ENCODE measurements at regions not wholly inside any gene's neighbourhood (a gene's known extent, or its start where the extent isn't known, plus 50 kb on each side); places are given as distances from the start of the nearest gene placed in this dataset.
A peak's percentile ranks its signal among the peaks of the same experiment; 100 is the strongest.

- TF ChIP-seq GMEB1 (CRISPR knock-in tag; IDR thresholded peaks at IDR 0.05; ENCODE audit: borderline replicate concordance), result peak; percentile 41; the same call in 1 of the 2 replicates
- peak; percentile 52; the same call in 1 of the 2 replicates for TF ChIP-seq ETV5 (CRISPR knock-in tag; IDR thresholded peaks at IDR 0.05; ENCODE audit: borderline replicate concordance)
- peak; percentile 37 for TF ChIP-seq ZNF781 (CRISPR knock-in tag; IDR thresholded peaks at IDR 0.05; ENCODE audit: borderline replicate concordance, not compliant biosample characterization)
- peak; percentile 95 for TF ChIP-seq POGZ (CRISPR knock-in tag; IDR thresholded peaks at IDR 0.05)
- peak; percentile 86 for TF ChIP-seq TAF1 (CRISPR knock-in tag; IDR thresholded peaks at IDR 0.05)
- peak; percentile 68; the same call in 1 of the 2 replicates for TF ChIP-seq TOPORS (CRISPR knock-in tag; IDR thresholded peaks at IDR 0.05)
- TF ChIP-seq ZFP91 (CRISPR knock-in tag; IDR thresholded peaks at IDR 0.05; ENCODE audit: borderline replicate concordance), result no peak
- 0 out of 2 replicates have a peak, but pooled peaks have one; percentile 10 for TF ChIP-seq ZBTB25 (CRISPR knock-in tag; IDR thresholded peaks at IDR 0.05)
- TF ChIP-seq HINFP (CRISPR knock-in tag; IDR thresholded peaks at IDR 0.05; ENCODE audit: low read depth), result 0 out of 2 replicates have a peak, but pooled peaks have one; percentile 52
- TF ChIP-seq POLR2A (IDR thresholded peaks at IDR 0.05; ENCODE audit: insufficient read depth in 1 of 2, low read depth in 2 of 2, low read length in 2 of 2), result peak; percentile 86 to 89
- peak; percentile 74 for TF ChIP-seq CREM (IDR thresholded peaks at IDR 0.05)
- no peak for TF ChIP-seq CREM (CRISPR knock-in tag; IDR thresholded peaks at IDR 0.05)
- TF ChIP-seq XRCC5 (optimal IDR thresholded peaks at IDR 0.05; ENCODE audit: low read length), result peak; percentile 41
- peak; percentile 92 for TF ChIP-seq POLR2AphosphoS5 (IDR thresholded peaks at IDR 0.05; ENCODE audit: low read depth, low read length)
- TF ChIP-seq BCL3 (CRISPR knock-in tag; IDR thresholded peaks at IDR 0.05), result peak; percentile 63; the same call in 1 of the 2 replicates
- TF ChIP-seq CEBPB (IDR thresholded peaks at IDR 0.05; ENCODE audit: borderline replicate concordance, low read depth, low read length), result 0 out of 2 replicates have a peak, but pooled peaks have one; percentile 0
- TF ChIP-seq ZNF350 (CRISPR knock-in tag; IDR thresholded peaks at IDR 0.05; ENCODE audit: borderline replicate concordance, low read depth), result peak; percentile 62; the same call in 1 of the 2 replicates
- 0 out of 2 replicates have a peak, but pooled peaks have one; percentile 22 for TF ChIP-seq STAT5B (CRISPR knock-in tag; IDR thresholded peaks at IDR 0.05)
Observed at GRCh38 chr9:14961372-14962068, 51.3 kb upstream of the FREM1 start (continued).

Data from HepG2 (cell line).